ENCODE measurements at regions not wholly inside any gene's neighbourhood (a gene's known extent, or its start where the extent isn't known, plus 50 kb on each side); places are given as distances from the start of the nearest gene placed in this dataset.
A peak's percentile ranks its signal among the peaks of the same experiment; 100 is the strongest.

- H3K4me1 ChIP-seq: no peaks in the 10 kb centered on the region
- no peaks in the 10 kb centered on the region for H3K36me3 ChIP-seq
- H3K27ac ChIP-seq: no peak overlapping the region
- DNase-seq: no peak
- H3K4me3 ChIP-seq: no peak overlapping the region
- TF ChIP-seq POLR2A (IDR thresholded peaks at IDR 0.05): no peak
- TF ChIP-seq CTCF (IDR thresholded peaks at IDR 0.05): no peak
- H3K9me3 ChIP-seq: peaks cover 0 to 3% (median 0%) of the 10 kb centered on the region in 4 donors
- no peaks in the 10 kb centered on the region for H3K27me3 ChIP-seq
These were observed 918.7 kb downstream of the CDH11 start for GRCh38 chr16:64203126-64203525.

GRCh38 chr16:64202571-64202970 lies 919.3 kb downstream of the CDH11 start:
- Histone ChIP-seq H3K27ac (no peak overlapping the region), H3K4me3 (no peak overlapping the region), H3K27me3 (no peaks in the 10 kb centered on the region), H3K4me1 (no peaks in the 10 kb centered on the region), H3K36me3 (no peaks in the 10 kb centered on the region), H3K9me3 (no peaks in the 10 kb centered on the region)
- TF ChIP-seq POLR2A (IDR thresholded peaks at IDR 0.05) (no peak), CTCF (IDR thresholded peaks at IDR 0.05) (no peak)
- no peak for DNase-seq

- TF ChIP-seq POLR2A (IDR thresholded peaks at IDR 0.05) (no peak), CTCF (IDR thresholded peaks at IDR 0.05) (no peak)
- DNase-seq: no peak
- H3K36me3 ChIP-seq: no peaks in the 10 kb centered on the region
These were observed 925.4 kb downstream of the CDH11 start for GRCh38 chr16:64196444-64196843.

GRCh38 chr16:64185954-64186353 lies 935.9 kb downstream of the CDH11 start:
- TF ChIP-seq POLR2A (IDR thresholded peaks at IDR 0.05) (no peak), CTCF (IDR thresholded peaks at IDR 0.05) (no peak)
- no peaks in the 10 kb centered on the region for H3K27me3 ChIP-seq
- no peak for DNase-seq

More at GRCh38 chr16:64196444-64196843, 925.4 kb downstream of the CDH11 start:
- Histone ChIP-seq H3K27me3 (no peaks in the 10 kb centered on the region), H3K4me1 (no peaks in the 10 kb centered on the region), H3K9me3 (no peaks in the 10 kb centered on the region), H3K27ac (no peak overlapping the region), H3K4me3 (no peak overlapping the region)

GRCh38 chr16:64184156-64184555 lies 937.7 kb downstream of the CDH11 start:
- TF ChIP-seq CTCF (IDR thresholded peaks at IDR 0.05) (no peak), POLR2A (IDR thresholded peaks at IDR 0.05) (no peak)
- no peaks in the 10 kb centered on the region for H3K9me3 ChIP-seq
- no peak for DNase-seq
- H3K4me1 ChIP-seq: peaks cover 0 to 13% (median 1%) of the 10 kb centered on the region in 4 donors
- H3K36me3 ChIP-seq: no peaks in the 10 kb centered on the region
- H3K27me3 ChIP-seq: no peaks in the 10 kb centered on the region
- H3K4me3 ChIP-seq: no peak overlapping the region
- no peak overlapping the region for H3K27ac ChIP-seq

More at GRCh38 chr16:64185954-64186353, 935.9 kb downstream of the CDH11 start:
- Histone ChIP-seq H3K4me1 (peaks cover 0 to 10% (median 0%) of the 10 kb centered on the region in 4 donors), H3K4me3 (no peak overlapping the region), H3K9me3 (no peaks in the 10 kb centered on the region), H3K36me3 (no peaks in the 10 kb centered on the region), H3K27ac (no peak overlapping the region)

- peaks cover 0 to 13% (median 1%) of the 10 kb centered on the region in 4 donors for H3K4me1 ChIP-seq
- H3K4me3 ChIP-seq: no peak overlapping the region
- no peaks in the 10 kb centered on the region for H3K36me3 ChIP-seq
- peaks cover 0 to 11% (median 0%) of the 10 kb centered on the region in 4 donors for H3K9me3 ChIP-seq
- peak overlapping the region in 1 of 4 donors; percentile 48 for H3K27ac ChIP-seq
- H3K27me3 ChIP-seq: no peaks in the 10 kb centered on the region
- TF ChIP-seq CTCF (IDR thresholded peaks at IDR 0.05) (no peak), POLR2A (IDR thresholded peaks at IDR 0.05) (no peak)
- DNase-seq: peak in 1 of 3 donors; percentile 50
These were observed 938.9 kb downstream of the CDH11 start for GRCh38 chr16:64182985-64183384.
